GM23338 (cell line): ENCODE measurements at regions not wholly inside any gene's neighbourhood (a gene's known extent, or its start where the extent isn't known, plus 50 kb on each side); places are given as distances from the start of the nearest gene placed in this dataset.

Source experiments
- ATAC-seq: fragments of 200-7000 bp; cut with Tn5 transposase; 3 replicates; pipeline ENCODE4 v1.9.1; 2020
- DNase-seq: peaks from one replicate; pipeline ENCODE4 v3.0.0-alpha.2; 2015; ENCODE audit warnings: low spot score
- H2AFZ ChIP-seq: fragments of 200-600 bp; sonication (generic); 2 replicates; pipeline ENCODE4 v1.8.0; 2016; ENCODE audit warnings: antibody characterized with exemption, mild to moderate bottlenecking, moderate library complexity
- H3F3A ChIP-seq: fragments of 200-600 bp; sonication (generic); replicated peaks from 2 replicates; pipeline ENCODE4 v1.8.0; 2017; ENCODE audit warnings: antibody characterized with exemption, mixed run types, low read depth
- H3K27ac ChIP-seq: fragments of 200-600 bp; sonication (generic); 2 replicates; pipeline ENCODE4 v1.6.1; 2016; ENCODE audit warnings: low read depth
- H3K27me3 ChIP-seq: fragments of 200-600 bp; sonication (generic); 2 replicates; pipeline ENCODE4 v1.8.0; 2016; ENCODE audit warnings: mild to moderate bottlenecking, mixed run types, moderate library complexity; ENCODE audit not compliant: insufficient read depth
- H3K36me3 ChIP-seq: fragments of 200-600 bp; sonication (generic); 2 replicates; pipeline ENCODE4 v1.8.0; 2016; ENCODE audit warnings: mild to moderate bottlenecking; ENCODE audit not compliant: insufficient read depth
- H3K4me1 ChIP-seq: fragments of 200-600 bp; sonication (generic); 2 replicates; pipeline ENCODE4 v1.8.0; 2016; ENCODE audit warnings: mild to moderate bottlenecking, moderate library complexity; ENCODE audit not compliant: insufficient read depth
- H3K4me2 ChIP-seq: fragments of 200-600 bp; sonication (generic); 2 replicates; pipeline ENCODE4 v1.7.1; 2017; ENCODE audit warnings: mixed run types
- H3K4me3 ChIP-seq: fragments of 200-600 bp; sonication (generic); 2 replicates; pipeline ENCODE4 v1.6.1; 2016; ENCODE audit warnings: mixed run types
- H3K79me2 ChIP-seq: fragments of 200-600 bp; sonication (generic); replicated peaks from 2 replicates; pipeline ENCODE4 v1.8.0; 2017; ENCODE audit warnings: mild to moderate bottlenecking; ENCODE audit not compliant: insufficient read depth
- H3K9me2 ChIP-seq: fragments of 200-600 bp; sonication (generic); 2 replicates; pipeline ENCODE4 v1.8.0; 2017; ENCODE audit not compliant: insufficient read depth
- H4K20me1 ChIP-seq: fragments of 200-600 bp; sonication (generic); replicated peaks from 2 replicates; pipeline ENCODE4 v1.8.0; 2017; ENCODE audit warnings: mild to moderate bottlenecking; ENCODE audit not compliant: insufficient read depth
- H3K27ac Mint-ChIP-seq: 2 replicates; pipeline ENCODE4 v1.8.0; 2020; ENCODE audit warnings: inconsistent platforms, mild to moderate bottlenecking, moderate library complexity, mixed read lengths
- H3K27me3 Mint-ChIP-seq: 3 replicates; pipeline ENCODE4 v1.8.0; 2022; ENCODE audit warnings: low read depth, mild to moderate bottlenecking, moderate library complexity, mixed read lengths, inconsistent platforms; ENCODE audit not compliant: insufficient read depth, poor library complexity
- H3K36me3 Mint-ChIP-seq: 3 replicates; pipeline ENCODE4 v1.8.0; 2021; ENCODE audit warnings: low read depth, mild to moderate bottlenecking, inconsistent platforms, moderate library complexity, mixed read lengths
- H3K4me1 Mint-ChIP-seq: 3 replicates; pipeline ENCODE4 v1.8.0; 2020; ENCODE audit warnings: mild to moderate bottlenecking, inconsistent platforms, mixed read lengths
- H3K4me3 Mint-ChIP-seq: 3 replicates; pipeline ENCODE4 v1.8.0; 2021; ENCODE audit warnings: moderate library complexity, mild to moderate bottlenecking, inconsistent platforms, mixed read lengths
- H3K9me3 Mint-ChIP-seq: 3 replicates; pipeline ENCODE4 v1.8.0; 2020; ENCODE audit warnings: moderate library complexity, mild to moderate bottlenecking, inconsistent platforms, mixed read lengths
- CREB1 ChIP-seq: fragments of 250-450 bp; sonication (Bioruptor Pico); IDR thresholded peaks from 2 replicates; pipeline ENCODE4 v1.5.0; 2020; ENCODE audit warnings: low read depth, mild to moderate bottlenecking, moderate library complexity
- EZH2phosphoT487 ChIP-seq: fragments of 200-600 bp; sonication (generic); IDR thresholded peaks from one replicate; pipeline ENCODE4 v1.8.1; 2018; ENCODE audit warnings: antibody characterized with exemption; ENCODE audit not compliant: unreplicated experiment
- NANOG ChIP-seq: IDR thresholded peaks from 2 replicates; pipeline ENCODE4 v1.6.1; 2016; ENCODE audit warnings: antibody characterized with exemption, borderline replicate concordance
- POLR2AphosphoS5 ChIP-seq: IDR thresholded peaks from 2 replicates; pipeline ENCODE4 v1.6.1; 2016; ENCODE audit warnings: antibody characterized with exemption, low read depth
- REST ChIP-seq: IDR thresholded peaks from one replicate; pipeline ENCODE4 v1.6.1; 2018; ENCODE audit warnings: antibody characterized with exemption; ENCODE audit not compliant: unreplicated experiment
- STAT1 ChIP-seq: IDR thresholded peaks from one replicate; pipeline ENCODE4 v1.6.1; 2016; ENCODE audit warnings: antibody characterized with exemption; ENCODE audit not compliant: unreplicated experiment
- ZNF114 ChIP-seq: fragments of 250-450 bp; sonication (Bioruptor Pico); IDR thresholded peaks from 2 replicates; pipeline ENCODE4 v1.5.0; 2020; ENCODE audit warnings: mild to moderate bottlenecking, moderate library complexity
- ZNF331 ChIP-seq: fragments of 250-450 bp; sonication (Bioruptor Pico); IDR thresholded peaks from 2 replicates; pipeline ENCODE4 v1.5.0; 2020; ENCODE audit warnings: low read depth, mild to moderate bottlenecking, moderate library complexity
- TF ChIP-seq, protein P1 (sequence below), 2 experiments: fragments of 200-600 bp in 1 of 2; sonication (generic) in 1 of 2; conservative IDR thresholded peaks; 2 replicates each; pipeline versions ENCODE4 v1.5.1 to v1.6.1; 2016 to 2017; ENCODE audit warnings: antibody characterized with exemption in 2 of 2, low read depth in 2 of 2, mild to moderate bottlenecking in 2 of 2, moderate library complexity in 1 of 2

DNA sequence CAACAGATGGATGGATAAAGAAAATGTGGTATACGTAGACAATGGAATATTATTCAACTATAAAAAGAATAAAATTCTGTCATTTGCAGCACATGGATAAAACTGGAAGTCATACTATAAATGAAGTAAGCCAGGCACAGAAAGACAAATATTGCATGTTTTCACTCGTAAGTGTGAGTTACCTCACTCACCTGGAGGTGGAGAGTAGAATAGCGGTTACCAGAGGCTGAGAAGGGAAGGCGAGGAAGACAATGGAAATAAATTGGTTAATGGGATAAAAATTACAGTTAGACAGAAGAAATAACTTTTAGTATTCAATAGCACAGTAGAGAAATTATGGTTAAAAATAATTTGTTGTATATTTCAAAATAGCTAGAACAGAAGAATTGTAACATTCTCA lies 141.6 kb downstream of the EFHB start:
- no peak overlapping the region for H3K27ac Mint-ChIP-seq
- H3K4me1 Mint-ChIP-seq = no peaks in the 10 kb centered on the region

GRCh38 chr3:19775765-19776164 lies 158.3 kb downstream of the EFHB start:
- no peaks in the 10 kb centered on the region for H4K20me1 ChIP-seq
- H3K9me3 Mint-ChIP-seq = peaks cover 5% of the 10 kb centered on the region; the same call in 1 of the 3 replicates
- no peaks in the 10 kb centered on the region for H3K79me2 ChIP-seq
- no peaks in the 10 kb centered on the region for H3K27me3 ChIP-seq
- H3K36me3 ChIP-seq = no peaks in the 10 kb centered on the region
- H3K27ac ChIP-seq = 0 out of 2 replicates have a peak overlapping the region, but pooled peaks have one; percentile 12
- H2AFZ ChIP-seq = no peak overlapping the region
- peak; percentile 40 for DNase-seq
- H3K4me1 ChIP-seq = peaks cover 30% of the 10 kb centered on the region
- peak; percentile 53 for ATAC-seq
- H3K4me3 Mint-ChIP-seq = peak overlapping the region; percentile 18; the same call in 2 of the 3 replicates
- peaks cover 3% of the 10 kb centered on the region for H3K27me3 Mint-ChIP-seq
- H3K36me3 Mint-ChIP-seq = no peaks in the 10 kb centered on the region
- peaks cover 40% of the 10 kb centered on the region for H3K4me1 Mint-ChIP-seq
- H3K9me2 ChIP-seq = no peaks in the 10 kb centered on the region
- peak overlapping the region; percentile 81 for H3K27ac Mint-ChIP-seq
- peak overlapping the region; percentile 16 for H3K4me2 ChIP-seq
- peak overlapping the region; percentile 14 for H3K4me3 ChIP-seq
- no peaks in the 10 kb centered on the region for H3F3A ChIP-seq
- TF ChIP-seq, protein P1, sequence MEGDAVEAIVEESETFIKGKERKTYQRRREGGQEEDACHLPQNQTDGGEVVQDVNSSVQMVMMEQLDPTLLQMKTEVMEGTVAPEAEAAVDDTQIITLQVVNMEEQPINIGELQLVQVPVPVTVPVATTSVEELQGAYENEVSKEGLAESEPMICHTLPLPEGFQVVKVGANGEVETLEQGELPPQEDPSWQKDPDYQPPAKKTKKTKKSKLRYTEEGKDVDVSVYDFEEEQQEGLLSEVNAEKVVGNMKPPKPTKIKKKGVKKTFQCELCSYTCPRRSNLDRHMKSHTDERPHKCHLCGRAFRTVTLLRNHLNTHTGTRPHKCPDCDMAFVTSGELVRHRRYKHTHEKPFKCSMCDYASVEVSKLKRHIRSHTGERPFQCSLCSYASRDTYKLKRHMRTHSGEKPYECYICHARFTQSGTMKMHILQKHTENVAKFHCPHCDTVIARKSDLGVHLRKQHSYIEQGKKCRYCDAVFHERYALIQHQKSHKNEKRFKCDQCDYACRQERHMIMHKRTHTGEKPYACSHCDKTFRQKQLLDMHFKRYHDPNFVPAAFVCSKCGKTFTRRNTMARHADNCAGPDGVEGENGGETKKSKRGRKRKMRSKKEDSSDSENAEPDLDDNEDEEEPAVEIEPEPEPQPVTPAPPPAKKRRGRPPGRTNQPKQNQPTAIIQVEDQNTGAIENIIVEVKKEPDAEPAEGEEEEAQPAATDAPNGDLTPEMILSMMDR (conservative IDR thresholded peaks at IDR 0.05; ENCODE audit: low read depth in 2 of 2) = no peak
- TF ChIP-seq EZH2phosphoT487 = no peak
- TF ChIP-seq ZNF114 (CRISPR knock-in tag) = no peak
- no peak for TF ChIP-seq CREB1
- TF ChIP-seq ZNF331 (CRISPR knock-in tag) = no peak
- TF ChIP-seq REST = no peak
- no peak for TF ChIP-seq STAT1
- TF ChIP-seq POLR2AphosphoS5 = no peak
- no peak for TF ChIP-seq NANOG

More for the DNA sequence above, 141.6 kb downstream of the EFHB start:
- no peaks in the 10 kb centered on the region for H3K27me3 Mint-ChIP-seq
- Histone ChIP-seq H3K4me2 (no peak overlapping the region), H4K20me1 (no peaks in the 10 kb centered on the region), H2AFZ (no peak overlapping the region), H3K4me1 (no peaks in the 10 kb centered on the region), H3K4me3 (no peak overlapping the region), H3K79me2 (no peaks in the 10 kb centered on the region), H3K27me3 (no peaks in the 10 kb centered on the region), H3K36me3 (no peaks in the 10 kb centered on the region), H3F3A (no peaks in the 10 kb centered on the region), H3K27ac (no peak overlapping the region), H3K9me2 (no peaks in the 10 kb centered on the region)
- no peak for ATAC-seq
- H3K4me3 Mint-ChIP-seq = no peak overlapping the region
- no peaks in the 10 kb centered on the region for H3K9me3 Mint-ChIP-seq
- TF ChIP-seq, protein P1 (conservative IDR thresholded peaks at IDR 0.05; ENCODE audit: low read depth in 2 of 2) = peak in 1 of 2 experiments; percentile 39; a peak in 1 of 4 replicates
- no peak for TF ChIP-seq NANOG
- DNase-seq = peak; percentile 25
- no peaks in the 10 kb centered on the region for H3K36me3 Mint-ChIP-seq
